Gastroesophageal sphincter (tissue), 3 donors: ENCODE measurements at regions not wholly inside any gene's neighbourhood (a gene's known extent, or its start where the extent isn't known, plus 50 kb on each side); places are given as distances from the start of the nearest gene placed in this dataset.

ENCODE experiments used
- EP300 ChIP-seq: sonication (generic); formaldehyde crosslinking; IDR thresholded peaks from one replicate; pipeline ENCODE4 v1.6.1; 2017; ENCODE audit warnings: antibody characterized with exemption, mild to moderate bottlenecking
- POLR2A ChIP-seq, 2 donors: fragments of 450-650 bp; IDR thresholded peaks; one replicate each; pipeline ENCODE4 v1.6.1; 2017; ENCODE audit warnings: antibody characterized with exemption in 2 of 2, mild to moderate bottlenecking in 2 of 2, moderate library complexity in 1 of 2
- POLR2AphosphoS5 ChIP-seq: sonication (generic); formaldehyde crosslinking; IDR thresholded peaks from one replicate; pipeline ENCODE4 v1.6.1; 2017; ENCODE audit warnings: antibody characterized with exemption
- TF ChIP-seq, protein P1 (sequence below), 4 experiments: fragments of 200-600 bp in 2 of 4; fragments of 450-650 bp in 2 of 4; sonication (generic) in 1 of 4; IDR thresholded peaks; one replicate each; pipeline ENCODE4 v1.5.1; 2017 to 2019; ENCODE audit warnings: antibody characterized with exemption in 4 of 4, mild to moderate bottlenecking in 2 of 4, moderate library complexity in 2 of 4

DNA sequence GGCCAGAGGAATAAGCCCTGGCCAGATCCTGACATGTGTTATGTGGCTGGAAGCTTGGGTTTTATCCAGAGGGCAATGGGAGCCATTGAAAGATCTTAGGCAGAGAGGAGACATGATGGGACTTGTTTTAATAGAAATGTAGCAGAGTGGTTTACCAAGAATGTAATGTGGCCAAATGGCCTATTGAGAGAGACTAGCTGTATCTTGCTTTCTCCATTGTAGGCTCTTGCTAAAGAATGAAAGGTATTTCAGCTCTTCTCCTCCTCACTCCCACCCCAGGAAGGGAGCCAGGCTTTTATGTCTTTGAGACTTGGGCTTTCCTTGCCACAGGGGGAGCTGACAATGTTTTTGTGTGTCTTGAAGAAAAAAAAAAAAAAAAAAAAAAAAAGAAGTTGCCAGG is 82.3 kb downstream of the TRIM29 start:
- no peak for TF ChIP-seq POLR2A (IDR thresholded peaks at IDR 0.05)
- TF ChIP-seq EP300, result no peak
- TF ChIP-seq, protein P1, sequence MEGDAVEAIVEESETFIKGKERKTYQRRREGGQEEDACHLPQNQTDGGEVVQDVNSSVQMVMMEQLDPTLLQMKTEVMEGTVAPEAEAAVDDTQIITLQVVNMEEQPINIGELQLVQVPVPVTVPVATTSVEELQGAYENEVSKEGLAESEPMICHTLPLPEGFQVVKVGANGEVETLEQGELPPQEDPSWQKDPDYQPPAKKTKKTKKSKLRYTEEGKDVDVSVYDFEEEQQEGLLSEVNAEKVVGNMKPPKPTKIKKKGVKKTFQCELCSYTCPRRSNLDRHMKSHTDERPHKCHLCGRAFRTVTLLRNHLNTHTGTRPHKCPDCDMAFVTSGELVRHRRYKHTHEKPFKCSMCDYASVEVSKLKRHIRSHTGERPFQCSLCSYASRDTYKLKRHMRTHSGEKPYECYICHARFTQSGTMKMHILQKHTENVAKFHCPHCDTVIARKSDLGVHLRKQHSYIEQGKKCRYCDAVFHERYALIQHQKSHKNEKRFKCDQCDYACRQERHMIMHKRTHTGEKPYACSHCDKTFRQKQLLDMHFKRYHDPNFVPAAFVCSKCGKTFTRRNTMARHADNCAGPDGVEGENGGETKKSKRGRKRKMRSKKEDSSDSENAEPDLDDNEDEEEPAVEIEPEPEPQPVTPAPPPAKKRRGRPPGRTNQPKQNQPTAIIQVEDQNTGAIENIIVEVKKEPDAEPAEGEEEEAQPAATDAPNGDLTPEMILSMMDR (IDR thresholded peaks at IDR 0.05), result no peak
- no peak for TF ChIP-seq POLR2AphosphoS5
